ENCODE measurements at regions not wholly inside any gene's neighbourhood (a gene's known extent, or its start where the extent isn't known, plus 50 kb on each side); places are given as distances from the start of the nearest gene placed in this dataset.
A peak's percentile ranks its signal among the peaks of the same experiment; 100 is the strongest.
"Not testable (repeated sequence)": the region's sequence is repeated elsewhere in the genome, so short reads cannot be mapped to it uniquely, and the experiment has no call there.

DNA sequence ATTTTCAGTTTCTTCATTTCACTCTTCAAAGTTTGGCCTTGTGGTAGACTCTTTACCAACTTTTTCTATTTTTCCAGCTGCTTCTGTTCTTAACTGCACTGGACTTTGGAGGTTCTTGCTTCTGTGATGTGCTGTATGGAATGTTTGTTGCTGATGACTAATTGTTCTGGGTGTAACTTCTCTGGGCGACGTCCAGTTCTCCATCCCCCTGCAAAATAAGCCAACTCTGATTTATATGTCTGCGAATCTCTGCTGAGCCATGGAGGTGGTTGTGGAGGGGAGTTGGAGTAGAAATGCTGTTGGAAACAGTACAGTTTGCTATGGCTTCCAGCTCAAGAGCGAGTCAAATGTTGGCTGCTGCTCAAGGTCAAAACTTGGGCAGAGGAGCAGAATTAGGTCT, 113.9 kb upstream of the DYRK2 start:
- peak; percentile 58 for DNase-seq (ENCODE audit: low spot score)

- no peak for DNase-seq (ENCODE audit: low spot score)
Observed at GRCh38 chr12:67535176-67535575, 113.4 kb upstream of the DYRK2 start.

DNA sequence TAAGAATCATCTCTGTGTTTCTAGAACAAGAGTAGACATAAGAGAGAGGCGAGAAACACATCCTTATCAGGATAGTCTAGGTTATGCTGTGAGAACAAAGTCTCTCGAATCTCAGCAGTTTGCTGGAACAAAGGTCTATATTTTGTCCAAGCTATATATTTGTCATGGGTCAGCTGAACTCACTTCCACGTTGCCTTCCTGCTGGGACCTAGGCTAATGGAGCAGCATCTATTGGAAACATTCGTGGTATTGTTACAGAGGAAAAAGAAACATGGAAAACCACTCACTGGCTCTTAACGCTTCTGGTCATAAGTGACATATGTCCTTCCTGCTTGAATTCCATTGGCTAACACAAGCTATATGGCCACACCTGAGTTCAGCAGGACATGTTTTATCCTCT, 112.6 kb upstream of the DYRK2 start:
- DNase-seq (ENCODE audit: low spot score) = no peak

GRCh38 chr12:67539329-67539728, 109.2 kb upstream of the DYRK2 start:
- DNase-seq (ENCODE audit: low spot score) = no peak

DNA sequence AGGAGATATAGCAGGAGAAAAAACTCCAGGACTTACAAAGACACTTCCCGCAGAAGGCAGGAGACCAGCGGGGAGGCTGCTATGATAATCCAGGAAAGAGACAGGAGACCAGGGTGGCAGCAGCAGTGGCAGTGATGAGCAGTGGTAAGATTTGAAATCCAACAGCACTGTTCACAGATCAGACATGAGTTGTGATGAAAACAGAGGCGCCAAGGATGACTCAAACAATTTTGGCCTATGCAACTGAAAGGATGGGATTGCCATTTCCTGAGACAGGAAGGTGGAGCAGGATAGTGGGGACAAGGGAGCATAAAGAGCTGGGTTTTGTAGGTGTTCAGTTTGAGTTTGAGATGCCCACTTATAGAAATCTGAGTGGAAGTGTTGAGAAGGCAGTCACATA, 108.6 kb upstream of the DYRK2 start:
- no peak for DNase-seq (ENCODE audit: low spot score)

GRCh38 chr12:67540920-67541624, 107.5 kb upstream of the DYRK2 start:
- DNase-seq (ENCODE audit: low spot score) = no peak

DNA sequence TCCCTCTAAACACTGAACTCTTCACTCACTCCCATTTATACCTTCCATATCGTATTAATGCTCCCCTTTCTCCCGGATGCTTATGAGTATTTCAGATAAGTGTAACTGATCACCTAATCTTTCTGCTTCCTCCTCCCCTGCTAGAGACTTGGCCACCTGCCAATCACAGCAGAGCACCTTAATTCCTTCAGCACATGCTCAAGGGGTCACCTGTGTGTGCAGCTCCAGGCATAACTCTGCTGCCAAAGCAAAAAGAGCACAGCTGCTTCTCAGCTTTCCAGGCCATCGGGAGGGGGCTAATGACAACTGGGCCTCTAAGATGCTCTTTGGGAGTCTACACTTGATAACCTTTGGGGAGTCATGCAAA, 106.9 kb upstream of the DYRK2 start:
- no peak for DNase-seq (ENCODE audit: low spot score)

DNA sequence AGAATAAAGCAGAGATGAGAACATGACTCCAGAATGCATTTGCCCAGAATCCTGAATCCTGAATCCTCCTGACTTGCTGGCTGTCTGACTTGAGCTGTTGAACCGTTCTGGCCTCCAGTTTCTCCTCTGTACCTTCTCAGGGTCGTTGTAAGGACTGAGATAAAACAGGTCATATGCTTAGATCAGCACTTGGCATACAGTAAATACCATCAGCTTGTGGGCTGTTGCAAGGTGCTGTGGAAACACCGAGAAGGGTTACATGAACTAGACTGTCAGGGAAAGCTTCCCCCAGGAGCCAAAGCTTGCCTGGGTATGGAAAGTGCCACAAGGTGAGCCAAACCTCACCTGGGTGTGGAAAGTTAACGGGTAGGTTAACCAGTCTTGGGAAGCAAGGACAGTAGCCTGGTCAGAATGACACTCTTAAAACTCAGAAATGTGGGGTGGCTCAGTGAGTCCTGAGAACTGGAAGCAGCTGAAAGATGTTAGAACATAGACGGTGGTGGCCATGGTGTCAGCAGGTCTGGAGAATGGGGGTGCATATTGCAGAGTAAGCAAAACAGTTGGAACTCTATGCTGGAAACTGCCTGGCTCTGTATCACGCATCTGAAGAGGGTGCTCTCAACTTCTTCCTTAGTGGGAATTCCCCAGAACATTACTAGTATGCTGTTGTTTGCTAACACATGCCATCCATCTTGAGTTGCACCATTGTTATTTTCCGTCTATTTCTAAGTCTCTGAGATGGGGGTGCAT, 105.3 kb upstream of the DYRK2 start:
- DNase-seq (ENCODE audit: low spot score) = no peak

DNA sequence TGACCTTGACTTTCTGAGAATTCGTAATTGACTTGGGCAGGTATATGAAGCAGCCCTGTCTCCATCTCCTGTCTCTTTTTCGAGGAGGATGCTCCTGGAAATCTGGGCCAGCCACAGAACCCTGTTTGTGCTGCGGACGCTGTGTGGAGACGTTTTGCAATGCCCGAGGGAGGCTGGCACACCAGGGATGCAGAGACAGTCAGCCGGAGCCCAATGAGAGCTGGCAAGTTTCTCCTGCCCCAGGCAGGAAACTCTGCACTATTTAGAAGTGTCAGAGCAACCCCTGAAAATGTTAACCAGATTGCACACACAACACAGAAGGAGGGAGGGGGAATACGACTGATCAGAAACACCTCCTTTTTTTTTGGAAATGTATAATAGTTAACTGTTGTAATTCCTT, 103.2 kb upstream of the DYRK2 start:
- no peak for DNase-seq (ENCODE audit: low spot score)

DNA sequence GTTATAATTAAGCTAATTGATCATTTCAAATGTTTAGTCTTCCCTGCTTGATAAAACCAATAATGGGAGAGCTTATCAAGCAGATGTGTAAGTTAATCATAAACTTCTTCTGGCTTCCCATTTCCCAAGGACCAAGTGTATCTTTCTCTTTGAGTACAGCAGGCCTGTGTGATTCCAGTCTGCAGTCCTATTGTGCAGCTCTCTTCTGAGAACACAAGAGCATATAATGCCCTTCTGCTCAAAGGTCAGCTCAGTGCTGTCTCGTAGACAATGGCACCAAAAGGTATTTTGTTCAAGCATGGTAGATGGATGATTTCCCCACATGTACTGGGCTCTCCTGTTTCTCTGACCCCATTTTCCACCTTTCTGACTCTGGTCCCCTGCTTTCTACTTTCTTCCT, 101.8 kb upstream of the DYRK2 start:
- DNase-seq (ENCODE audit: low spot score) = no peak

GRCh38 chr12:67555075-67555717, 93.3 kb upstream of the DYRK2 start:
- DNase-seq (ENCODE audit: low spot score) = not testable (repeated sequence)

DNA sequence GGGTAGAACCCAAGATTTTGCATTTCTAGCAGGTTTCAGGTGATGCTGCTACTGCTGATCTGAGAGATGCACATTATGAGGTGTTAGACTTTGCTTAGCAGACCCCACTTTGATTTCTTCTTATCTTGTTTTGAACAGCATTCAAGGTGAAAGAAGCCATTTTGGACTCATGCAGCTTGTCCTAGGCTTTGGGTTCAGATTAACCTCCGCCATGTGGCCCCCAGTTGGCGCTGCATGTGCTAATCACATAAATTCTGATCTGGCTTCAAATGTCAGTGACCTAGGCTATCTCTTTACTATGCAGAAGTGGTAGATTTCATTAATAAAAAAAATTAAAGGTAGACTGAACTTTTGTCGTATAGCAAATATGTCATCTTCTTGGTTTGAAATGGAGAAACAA, 89.8 kb upstream of the DYRK2 start:
- no peak for DNase-seq (ENCODE audit: low spot score)

DNA sequence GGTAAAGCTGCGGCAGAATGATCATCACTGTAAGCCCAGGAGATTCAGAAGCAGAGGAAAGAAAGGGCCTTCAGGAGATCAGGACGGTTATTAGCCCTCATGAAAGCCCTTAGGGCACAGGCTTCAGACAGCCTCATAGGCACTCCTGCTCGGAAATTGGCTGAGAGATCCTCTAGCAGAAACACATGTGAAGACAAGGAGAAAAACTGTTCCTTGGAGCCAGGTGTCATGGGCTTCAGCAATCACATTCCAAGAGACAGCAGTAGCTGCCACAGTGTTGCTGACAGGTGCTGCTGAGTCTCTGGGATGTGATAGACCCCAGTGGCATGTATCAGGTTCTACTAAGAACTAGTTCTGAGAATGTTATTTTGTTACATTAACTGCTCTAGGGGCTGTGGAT, 88.8 kb upstream of the DYRK2 start:
- DNase-seq (ENCODE audit: low spot score) = no peak

- DNase-seq (ENCODE audit: low spot score) = no peak
Observed at GRCh38 chr12:67562513-67563287, 85.8 kb upstream of the DYRK2 start.

- no peak for DNase-seq (ENCODE audit: low spot score)
Observed at GRCh38 chr12:67568055-67568454, 80.5 kb upstream of the DYRK2 start.

DNA sequence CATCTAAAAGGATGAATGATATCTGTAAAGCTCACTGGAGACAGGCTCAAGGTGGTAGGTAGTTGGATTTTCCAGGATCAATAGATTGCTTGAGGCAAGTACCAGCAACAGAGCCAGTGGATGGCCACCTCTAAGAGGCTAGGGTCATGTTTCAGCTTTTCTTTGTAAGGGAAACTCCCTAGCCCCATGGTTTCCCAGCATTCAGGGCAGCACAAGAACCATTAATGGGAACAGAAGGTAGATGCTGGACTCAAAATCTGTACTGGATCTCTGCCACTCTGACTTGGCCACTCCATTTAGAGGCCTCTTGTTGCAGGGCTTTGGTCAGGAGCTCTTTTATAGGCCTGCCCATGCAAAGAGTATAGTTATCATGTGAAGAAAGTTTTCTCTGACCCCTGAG, 76.1 kb upstream of the DYRK2 start:
- no peak for DNase-seq (ENCODE audit: low spot score)

DNA sequence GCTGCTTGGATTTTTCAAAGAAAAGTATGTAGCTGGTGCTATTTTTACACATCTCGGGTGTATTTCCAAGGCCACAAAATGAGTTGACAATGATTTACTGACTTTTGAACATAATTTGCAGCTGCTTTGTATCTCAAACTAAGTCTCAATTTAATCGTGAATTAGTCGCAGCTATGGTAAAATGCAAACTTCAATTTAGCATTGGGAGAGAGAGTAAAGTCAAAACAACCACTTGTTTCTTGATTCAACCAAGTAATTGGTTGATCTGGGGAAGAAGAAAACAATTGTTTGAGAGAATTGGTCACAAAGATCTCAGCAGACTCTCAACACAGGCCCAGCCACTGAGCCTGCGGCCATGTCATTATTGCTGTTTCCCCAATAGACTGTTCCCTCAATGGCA, 75.0 kb upstream of the DYRK2 start:
- DNase-seq (ENCODE audit: low spot score) = no peak

DNA sequence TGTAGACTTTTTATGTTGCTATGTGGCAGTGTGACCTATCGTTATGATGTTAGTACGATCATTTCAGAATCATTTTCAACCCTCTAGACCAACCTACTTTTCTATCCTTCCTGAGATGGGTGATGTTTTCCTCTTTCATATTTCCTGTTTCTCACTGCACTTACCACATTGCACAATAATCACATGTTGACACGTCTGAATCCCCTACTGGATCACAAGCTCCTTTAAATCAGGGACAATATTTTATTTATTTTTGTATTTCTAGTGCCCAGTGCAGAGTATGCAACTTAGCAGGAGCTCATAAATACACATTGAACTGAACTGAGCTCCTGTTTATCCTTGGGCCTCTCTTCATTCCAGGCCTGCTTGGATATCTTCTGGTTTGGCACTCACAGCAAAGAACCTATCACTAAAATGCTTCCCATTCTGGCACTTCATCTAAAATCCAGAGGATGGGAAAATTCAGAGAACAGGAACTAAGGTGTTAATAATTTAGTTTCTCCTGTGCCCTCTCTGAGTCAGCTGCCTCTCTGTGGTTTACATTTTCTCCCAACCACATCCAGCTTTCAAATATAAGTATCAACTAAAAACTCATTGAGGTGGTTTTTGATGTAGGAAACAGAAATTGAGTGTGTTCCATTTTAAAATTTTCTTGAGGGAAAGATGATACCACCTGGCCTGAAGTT, 69.4 kb upstream of the DYRK2 start:
- DNase-seq (ENCODE audit: low spot score) = no peak

GRCh38 chr12:67579662-67580003, 68.9 kb upstream of the DYRK2 start:
- no peak for DNase-seq (ENCODE audit: low spot score)

DNA sequence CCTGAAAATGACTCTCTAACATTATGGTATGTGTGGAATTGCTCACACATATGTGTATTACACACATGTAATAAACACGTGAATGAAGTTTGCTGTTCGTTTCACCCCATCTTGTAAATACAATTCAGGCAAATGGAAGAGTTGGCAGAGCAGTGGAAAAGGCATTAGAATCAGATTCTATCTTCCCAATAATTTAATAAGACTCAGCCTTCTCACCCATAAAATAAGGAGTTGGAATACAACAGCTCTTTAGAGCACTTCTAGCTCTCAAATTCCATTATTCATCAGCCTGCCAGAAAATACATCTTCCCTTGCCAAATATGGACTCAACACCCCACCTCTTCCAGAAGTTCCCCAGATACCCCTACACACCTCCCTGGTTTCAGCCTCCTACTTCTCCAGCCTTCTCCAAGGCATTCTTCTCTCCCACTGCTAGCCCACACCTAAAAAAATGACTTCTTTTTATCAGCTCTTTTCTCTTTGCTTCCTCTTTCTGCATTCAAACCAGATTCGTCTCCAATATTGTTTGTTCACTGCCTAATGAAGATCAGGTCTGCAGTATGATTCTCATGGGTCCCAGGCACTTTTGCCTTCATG, 66.2 kb upstream of the DYRK2 start:
- DNase-seq (ENCODE audit: low spot score) = no peak

DNA sequence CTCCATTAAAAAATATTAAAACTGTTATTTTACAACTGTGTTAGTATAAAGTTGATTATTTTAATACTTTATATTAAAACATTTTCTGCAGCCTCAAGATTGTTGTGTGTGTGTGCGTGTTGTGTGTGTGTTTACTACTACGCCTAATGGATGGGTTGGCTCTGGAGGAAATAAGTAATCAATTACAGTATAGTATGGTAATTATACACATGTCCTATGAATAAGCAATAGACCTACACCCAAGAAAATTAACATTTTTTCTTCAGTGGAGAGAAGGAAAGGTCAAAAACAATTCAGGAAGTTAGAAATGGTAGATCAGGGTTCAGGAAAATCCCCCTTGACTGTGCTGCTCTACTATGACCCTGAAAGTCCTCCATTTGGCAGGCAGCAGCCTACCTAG, 65.7 kb upstream of the DYRK2 start:
- DNase-seq (ENCODE audit: low spot score) = no peak

GRCh38 chr12:67586951-67587350, 61.6 kb upstream of the DYRK2 start:
- no peak for DNase-seq (ENCODE audit: low spot score)
